ENCODE measurements at regions not wholly inside any gene's neighbourhood (a gene's known extent, or its start where the extent isn't known, plus 50 kb on each side); places are given as distances from the start of the nearest gene placed in this dataset.

GRCh38 chr15:88312941-88313579, 56.5 kb upstream of the NTRK3 start:
- no peak for TF ChIP-seq CTCF (IDR thresholded peaks at IDR 0.05; ENCODE audit: low read length)
- TF ChIP-seq EZH2phosphoT487 (IDR thresholded peaks at IDR 0.05; ENCODE audit: low read length): no peak
